ENCODE measurements at regions not wholly inside any gene's neighbourhood (a gene's known extent, or its start where the extent isn't known, plus 50 kb on each side); places are given as distances from the start of the nearest gene placed in this dataset.
"Not testable (repeated sequence)": the region's sequence is repeated elsewhere in the genome, so short reads cannot be mapped to it uniquely, and the experiment has no call there.

- no peak for DNase-seq (ENCODE audit: low read depth)
Observed at GRCh38 chr10:36050763-36051499, 408.8 kb upstream of the FZD8 start.

- no peak for DNase-seq (ENCODE audit: low read depth)
Observed at GRCh38 chr10:36048780-36049179, 406.7 kb upstream of the FZD8 start.

- no peak for DNase-seq (ENCODE audit: low read depth)
Observed at GRCh38 chr10:36048236-36048635, 406.1 kb upstream of the FZD8 start.

- no peak for DNase-seq (ENCODE audit: low read depth)
Observed at GRCh38 chr10:36042135-36042534, 400.0 kb upstream of the FZD8 start.

GRCh38 chr10:36038316-36038955, 396.3 kb upstream of the FZD8 start:
- no peak for DNase-seq (ENCODE audit: low read depth)

- no peak for DNase-seq (ENCODE audit: low read depth)
Observed at GRCh38 chr10:36036137-36036536, 394.0 kb upstream of the FZD8 start.

GRCh38 chr10:36033808-36034207, 391.7 kb upstream of the FZD8 start:
- no peak for DNase-seq (ENCODE audit: low read depth)

GRCh38 chr10:36030516-36030915, 388.4 kb upstream of the FZD8 start:
- DNase-seq (ENCODE audit: low read depth), result no peak

GRCh38 chr10:36026656-36027390, 384.7 kb upstream of the FZD8 start:
- no peak for DNase-seq (ENCODE audit: low read depth)

- DNase-seq (ENCODE audit: low read depth), result no peak
Observed at GRCh38 chr10:36026081-36026480, 384.0 kb upstream of the FZD8 start.

- DNase-seq (ENCODE audit: low read depth), result no peak
Observed at GRCh38 chr10:36023939-36024338, 381.8 kb upstream of the FZD8 start.

GRCh38 chr10:36021096-36021495, 379.0 kb upstream of the FZD8 start:
- DNase-seq (ENCODE audit: low read depth), result no peak

GRCh38 chr10:36019749-36020148, 377.7 kb upstream of the FZD8 start:
- DNase-seq (ENCODE audit: low read depth), result no peak

GRCh38 chr10:36018996-36019395, 376.9 kb upstream of the FZD8 start:
- DNase-seq (ENCODE audit: low read depth), result no peak

- DNase-seq (ENCODE audit: low read depth), result no peak
Observed at GRCh38 chr10:36017137-36017536, 375.0 kb upstream of the FZD8 start.

- DNase-seq (ENCODE audit: low read depth), result no peak
Observed at GRCh38 chr10:36007369-36007768, 365.3 kb upstream of the FZD8 start.

- no peak for DNase-seq (ENCODE audit: low read depth)
Observed at GRCh38 chr10:36003688-36004087, 361.6 kb upstream of the FZD8 start.

- DNase-seq (ENCODE audit: low read depth), result no peak
Observed at GRCh38 chr10:36003031-36003600, 361.0 kb upstream of the FZD8 start.

GRCh38 chr10:36002445-36002844, 360.3 kb upstream of the FZD8 start:
- DNase-seq (ENCODE audit: low read depth), result no peak

- DNase-seq (ENCODE audit: low read depth), result not testable (repeated sequence)
Observed at GRCh38 chr10:36000754-36001153, 358.7 kb upstream of the FZD8 start.

- DNase-seq (ENCODE audit: low read depth), result no peak
Observed at GRCh38 chr10:35998026-35998425, 355.9 kb upstream of the FZD8 start.

- no peak for DNase-seq (ENCODE audit: low read depth)
Observed at GRCh38 chr10:35995485-35995884, 353.4 kb upstream of the FZD8 start.

All from T follicular helper cell (primary cell).